ENCODE measurements at regions not wholly inside any gene's neighbourhood (a gene's known extent, or its start where the extent isn't known, plus 50 kb on each side); places are given as distances from the start of the nearest gene placed in this dataset.

- H3K9me3 Mint-ChIP-seq (ENCODE audit: unreplicated experiment) = no peaks in the 10 kb centered on the region
- H3K27ac Mint-ChIP-seq (ENCODE audit: unreplicated experiment) = no peak overlapping the region
- TF ChIP-seq CTCF (IDR thresholded peaks at IDR 0.05; ENCODE audit: insufficient read depth in 1 of 2, low read depth in 1 of 2, low read length in 1 of 2, severe bottlenecking in 1 of 2, unreplicated experiment in 1 of 2) = no peak
- BruUV-seq (replicated peaks) = no TSS peak
- Histone ChIP-seq H3K9me3 (no peaks in the 10 kb centered on the region), H3K36me3 (ENCODE audit: control insufficient read depth, insufficient read depth, low read length) (no peaks in the 10 kb centered on the region), H3K27me3 (replicated peaks; ENCODE audit: control insufficient read depth, insufficient read depth, low read length) (no peaks in the 10 kb centered on the region), H3K4me1 (peaks cover 5% of the 10 kb centered on the region; the same call in 1 of the 2 replicates), H3K4me3 (ENCODE audit: low read depth, low read length) (no peak overlapping the region)
- intact Hi-C loops (cut with micrococcal nuclease; ENCODE audit: unreplicated experiment) = no loop called here
- no peak for DNase-seq
- ChIA-PET CTCF (no interaction called here), POLR2A (no interaction called here)
- H3K4me3 Mint-ChIP-seq (ENCODE audit: unreplicated experiment) = no peak overlapping the region
- H3K36me3 Mint-ChIP-seq (ENCODE audit: insufficient read depth, unreplicated experiment) = no peaks in the 10 kb centered on the region
- H3K27me3 Mint-ChIP-seq (ENCODE audit: insufficient read depth, unreplicated experiment) = no peaks in the 10 kb centered on the region
- no peaks in the 10 kb centered on the region for H3K4me1 Mint-ChIP-seq (ENCODE audit: low read depth, unreplicated experiment)
Measured at GRCh38 chr2:188663301-188663700, 310.9 kb upstream of the COL3A1 start.

- no peak overlapping the region for H3K4me3 ChIP-seq (ENCODE audit: low read depth, low read length)
- H3K36me3 ChIP-seq (ENCODE audit: control insufficient read depth, insufficient read depth, low read length) = no peaks in the 10 kb centered on the region
- peaks cover 5% of the 10 kb centered on the region; the same call in 1 of the 2 replicates for H3K4me1 ChIP-seq
- intact Hi-C loops (cut with micrococcal nuclease; ENCODE audit: unreplicated experiment) = no loop called here
- Mint-ChIP-seq H3K27ac (ENCODE audit: unreplicated experiment) (no peak overlapping the region), H3K9me3 (ENCODE audit: unreplicated experiment) (no peaks in the 10 kb centered on the region), H3K4me1 (ENCODE audit: low read depth, unreplicated experiment) (no peaks in the 10 kb centered on the region), H3K36me3 (ENCODE audit: insufficient read depth, unreplicated experiment) (no peaks in the 10 kb centered on the region), H3K27me3 (ENCODE audit: insufficient read depth, unreplicated experiment) (no peaks in the 10 kb centered on the region), H3K4me3 (ENCODE audit: unreplicated experiment) (no peak overlapping the region)
- no peaks in the 10 kb centered on the region for H3K27me3 ChIP-seq (replicated peaks; ENCODE audit: control insufficient read depth, insufficient read depth, low read length)
- no TSS peak for BruUV-seq (replicated peaks)
- ChIA-PET CTCF (no interaction called here), POLR2A (no interaction called here)
- no peaks in the 10 kb centered on the region for H3K9me3 ChIP-seq
- DNase-seq = no peak
- TF ChIP-seq CTCF (IDR thresholded peaks at IDR 0.05; ENCODE audit: insufficient read depth in 1 of 2, low read depth in 1 of 2, low read length in 1 of 2, severe bottlenecking in 1 of 2, unreplicated experiment in 1 of 2) = no peak
Measured at GRCh38 chr2:188664416-188664815, 309.8 kb upstream of the COL3A1 start.

- intact Hi-C loops (cut with micrococcal nuclease; ENCODE audit: unreplicated experiment) = no loop called here
Measured at GRCh38 chr2:188664951-188665595, 309.1 kb upstream of the COL3A1 start.

More at GRCh38 chr2:188664951-188665595, 309.1 kb upstream of the COL3A1 start:
- TF ChIP-seq CTCF (IDR thresholded peaks at IDR 0.05; ENCODE audit: insufficient read depth in 1 of 2, low read depth in 1 of 2, low read length in 1 of 2, severe bottlenecking in 1 of 2, unreplicated experiment in 1 of 2) = no peak
- H3K4me3 ChIP-seq (ENCODE audit: low read depth, low read length) = no peak overlapping the region
- Mint-ChIP-seq H3K27ac (ENCODE audit: unreplicated experiment) (no peak overlapping the region), H3K4me1 (ENCODE audit: low read depth, unreplicated experiment) (no peaks in the 10 kb centered on the region), H3K27me3 (ENCODE audit: insufficient read depth, unreplicated experiment) (no peaks in the 10 kb centered on the region), H3K36me3 (ENCODE audit: insufficient read depth, unreplicated experiment) (no peaks in the 10 kb centered on the region), H3K9me3 (ENCODE audit: unreplicated experiment) (no peaks in the 10 kb centered on the region), H3K4me3 (ENCODE audit: unreplicated experiment) (no peak overlapping the region)
- peaks cover under 1% of the 10 kb centered on the region; the same call in 1 of the 2 replicates for H3K4me1 ChIP-seq
- no peak for DNase-seq
- POLR2A ChIA-PET = no interaction called here
- H3K27me3 ChIP-seq (replicated peaks; ENCODE audit: control insufficient read depth, insufficient read depth, low read length) = no peaks in the 10 kb centered on the region
- CTCF ChIA-PET = no interaction called here
- no TSS peak for BruUV-seq (replicated peaks)
- no peaks in the 10 kb centered on the region for H3K36me3 ChIP-seq (ENCODE audit: control insufficient read depth, insufficient read depth, low read length)
- H3K9me3 ChIP-seq = no peaks in the 10 kb centered on the region

Measured in Caco-2 (cell line).